Adipocyte (in vitro differentiated cells): ENCODE measurements at regions not wholly inside any gene's neighbourhood (a gene's known extent, or its start where the extent isn't known, plus 50 kb on each side); places are given as distances from the start of the nearest gene placed in this dataset.
A peak's percentile ranks its signal among the peaks of the same experiment; 100 is the strongest.

Experiments used
- DNase-seq: peaks from one replicate; pipeline ENCODE4 v3.0.0-alpha.2; 2015; ENCODE audit warnings: low read depth
- H3K27me3 ChIP-seq: replicated peaks from 2 replicates; pipeline ENCODE4 v1.7.0; 2013; ENCODE audit warnings: mild to moderate bottlenecking, low read length, moderate library complexity; ENCODE audit not compliant: control insufficient read depth, insufficient read depth
- H3K36me3 ChIP-seq: 2 replicates; pipeline ENCODE4 v1.7.0; 2013; ENCODE audit warnings: low read length, mild to moderate bottlenecking, moderate library complexity; ENCODE audit not compliant: control insufficient read depth, insufficient read depth, severe bottlenecking
- H3K4me1 ChIP-seq: 2 replicates; pipeline ENCODE4 v1.7.0; 2013; ENCODE audit warnings: mild to moderate bottlenecking, low read length, moderate library complexity; ENCODE audit not compliant: control insufficient read depth, insufficient read depth
- H3K4me3 ChIP-seq: 2 replicates; pipeline ENCODE4 v1.7.0; 2013; ENCODE audit warnings: mild to moderate bottlenecking, low read length, moderate library complexity
- H3K9ac ChIP-seq: 2 replicates; pipeline ENCODE4 v1.7.0; 2013; ENCODE audit warnings: mild to moderate bottlenecking, low read length, moderate library complexity
- H3K9me3 ChIP-seq: 2 replicates; pipeline ENCODE4 v1.7.0; 2013; ENCODE audit warnings: mild to moderate bottlenecking, low read length, moderate library complexity; ENCODE audit not compliant: control insufficient read depth

DNA sequence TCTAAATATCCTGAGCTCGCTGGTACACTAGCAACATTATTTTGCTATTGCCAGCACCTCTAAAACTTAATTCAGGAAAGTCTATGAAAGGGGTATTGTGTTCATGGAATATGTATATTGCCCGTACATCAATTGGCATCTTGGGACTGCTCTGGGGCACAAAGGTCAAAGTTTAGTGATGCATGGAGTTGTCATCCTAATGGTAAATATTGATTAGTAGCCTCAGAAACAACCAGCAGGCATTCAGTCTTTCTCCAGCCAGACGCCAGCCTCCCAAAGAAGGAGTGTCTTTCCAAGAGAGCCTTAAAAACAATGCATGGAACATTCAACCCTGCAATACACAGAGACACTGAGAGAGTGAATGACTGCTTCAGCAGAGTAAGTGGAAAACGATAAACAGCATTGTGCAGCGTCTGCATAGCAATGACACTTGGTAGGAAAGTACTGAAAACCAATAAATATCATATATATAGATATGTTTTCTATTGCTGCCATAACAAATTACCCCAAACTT lies 377.3 kb downstream of the SHQ1 start:
- H3K4me3 ChIP-seq, result no peak overlapping the region
- peaks cover 8% of the 10 kb centered on the region for H3K4me1 ChIP-seq
- peaks cover 2% of the 10 kb centered on the region for H3K9me3 ChIP-seq
- H3K36me3 ChIP-seq, result no peaks in the 10 kb centered on the region
- no peak for DNase-seq
- peaks cover 45% of the 10 kb centered on the region for H3K27me3 ChIP-seq
- no peak overlapping the region for H3K9ac ChIP-seq

GRCh38 chr3:72465853-72466252 lies 382.4 kb downstream of the SHQ1 start:
- H3K9ac ChIP-seq, result no peak overlapping the region
- peaks cover 69% of the 10 kb centered on the region for H3K27me3 ChIP-seq
- no peaks in the 10 kb centered on the region for H3K36me3 ChIP-seq
- H3K9me3 ChIP-seq, result no peaks in the 10 kb centered on the region
- peaks cover 3% of the 10 kb centered on the region for H3K4me1 ChIP-seq
- no peak overlapping the region for H3K4me3 ChIP-seq
- DNase-seq, result no peak

GRCh38 chr3:72463083-72463482 lies 385.2 kb downstream of the SHQ1 start:
- H3K4me1 ChIP-seq, result peaks cover 3% of the 10 kb centered on the region
- peaks cover 85% of the 10 kb centered on the region for H3K27me3 ChIP-seq
- no peak overlapping the region for H3K4me3 ChIP-seq

GRCh38 chr3:72462595-72463011 lies 385.6 kb downstream of the SHQ1 start:
- Histone ChIP-seq H3K4me1 (peaks cover 3% of the 10 kb centered on the region), H3K9me3 (no peaks in the 10 kb centered on the region), H3K27me3 (peaks cover 85% of the 10 kb centered on the region), H3K4me3 (no peak overlapping the region), H3K9ac (no peak overlapping the region), H3K36me3 (no peaks in the 10 kb centered on the region)
- no peak for DNase-seq

More at GRCh38 chr3:72463083-72463482, 385.2 kb downstream of the SHQ1 start:
- no peak overlapping the region for H3K9ac ChIP-seq
- DNase-seq, result no peak
- no peaks in the 10 kb centered on the region for H3K9me3 ChIP-seq
- no peaks in the 10 kb centered on the region for H3K36me3 ChIP-seq

DNA sequence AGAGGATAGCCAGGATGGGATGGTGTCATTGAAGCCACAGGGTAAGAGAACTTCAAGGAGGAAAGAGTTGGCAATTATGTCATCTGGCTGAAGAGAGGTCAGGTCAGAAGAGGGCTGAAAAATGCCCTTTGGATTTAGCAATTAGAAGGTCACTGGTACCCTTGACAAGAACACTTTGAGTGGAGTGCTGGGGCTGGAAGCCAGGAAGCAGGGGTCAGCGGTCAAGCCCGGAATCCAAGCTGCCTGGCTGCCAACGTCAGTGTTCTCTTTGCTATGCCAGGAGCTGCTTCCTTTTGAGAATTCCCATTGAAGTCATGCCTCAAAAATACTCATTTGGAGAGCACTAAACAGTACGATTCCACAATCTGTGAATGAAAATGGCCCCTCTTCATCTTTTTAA lies 386.5 kb downstream of the SHQ1 start:
- H3K36me3 ChIP-seq, result no peaks in the 10 kb centered on the region
- H3K4me1 ChIP-seq, result peaks cover 3% of the 10 kb centered on the region
- H3K9me3 ChIP-seq, result no peaks in the 10 kb centered on the region
- no peak for DNase-seq
- H3K4me3 ChIP-seq, result no peak overlapping the region
- H3K27me3 ChIP-seq, result peaks cover 82% of the 10 kb centered on the region
- H3K9ac ChIP-seq, result no peak overlapping the region

DNA sequence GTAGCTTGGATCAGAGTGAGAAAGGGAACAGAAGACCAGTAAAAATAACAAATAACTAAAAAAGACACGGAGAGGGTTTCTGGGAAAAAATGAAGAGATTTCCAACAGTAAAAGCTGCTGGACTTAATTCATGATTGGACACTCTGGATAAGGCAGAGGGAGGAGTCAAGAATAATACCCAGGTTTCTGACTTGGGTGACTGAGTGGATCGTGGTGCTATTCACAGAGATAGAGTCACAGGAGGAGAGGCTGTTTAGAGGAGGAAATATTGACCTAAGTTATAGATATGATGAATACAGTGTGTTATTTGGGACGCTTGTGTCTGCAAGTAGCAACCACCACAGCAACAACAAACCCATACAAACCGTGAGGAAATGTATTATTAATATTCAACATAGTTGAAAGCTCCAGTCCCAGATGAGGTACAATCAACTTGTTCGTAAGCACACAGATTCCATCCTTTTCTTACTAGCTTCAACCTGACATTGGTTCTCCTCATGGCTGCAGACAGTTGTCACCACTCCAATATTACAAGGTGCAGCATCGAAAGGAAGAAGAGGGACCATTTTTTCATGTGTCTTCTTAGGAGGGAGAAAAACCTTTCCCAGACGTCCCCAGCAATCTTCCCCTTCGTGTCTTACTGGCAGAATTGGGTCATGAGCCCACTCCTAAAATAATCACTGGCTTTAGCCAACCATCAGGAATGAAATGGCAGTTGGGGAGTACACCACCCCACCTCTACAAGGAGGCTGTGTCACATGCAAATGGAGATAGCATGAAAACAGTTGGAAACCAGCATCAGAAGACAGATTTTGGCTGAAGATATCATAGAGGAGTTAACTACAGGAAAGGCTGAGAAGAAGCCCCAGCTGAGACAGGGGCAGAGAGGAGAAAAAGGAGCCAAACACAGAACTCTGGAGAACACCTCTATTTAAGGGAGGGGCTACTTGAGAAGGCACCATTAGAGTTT lies 387.8 kb downstream of the SHQ1 start:
- no peak for DNase-seq
- Histone ChIP-seq H3K4me1 (peaks cover 3% of the 10 kb centered on the region), H3K4me3 (no peak overlapping the region)

DNA sequence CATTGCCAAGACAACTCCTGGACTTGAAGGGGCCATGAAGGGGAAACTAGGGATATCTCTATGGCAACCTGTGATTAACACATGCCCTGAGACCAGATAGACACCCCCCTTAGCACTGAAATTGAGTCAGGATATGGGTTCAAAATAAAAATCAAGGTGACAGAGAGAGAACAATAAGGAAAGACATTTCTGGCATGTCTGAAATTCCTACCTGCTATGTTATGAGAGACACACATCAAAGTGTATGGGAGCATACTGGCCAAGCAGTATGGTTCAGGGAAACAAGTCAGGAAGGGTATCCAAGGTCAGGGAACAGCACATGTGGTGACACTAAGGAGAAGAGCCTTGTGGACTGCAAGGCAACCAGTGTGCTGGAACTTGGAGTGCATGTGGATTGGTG lies 388.7 kb downstream of the SHQ1 start:
- no peak for DNase-seq
- peaks cover 3% of the 10 kb centered on the region for H3K4me1 ChIP-seq
- H3K36me3 ChIP-seq, result no peaks in the 10 kb centered on the region
- no peaks in the 10 kb centered on the region for H3K9me3 ChIP-seq
- H3K4me3 ChIP-seq, result no peak overlapping the region
- no peak overlapping the region for H3K9ac ChIP-seq
- peaks cover 73% of the 10 kb centered on the region for H3K27me3 ChIP-seq

More for the DNA sequence above, 387.8 kb downstream of the SHQ1 start:
- no peaks in the 10 kb centered on the region for H3K36me3 ChIP-seq
- H3K9me3 ChIP-seq, result no peaks in the 10 kb centered on the region
- H3K27me3 ChIP-seq, result peaks cover 74% of the 10 kb centered on the region
- no peak overlapping the region for H3K9ac ChIP-seq

- Histone ChIP-seq H3K36me3 (no peaks in the 10 kb centered on the region), H3K4me1 (peaks cover 3% of the 10 kb centered on the region), H3K9me3 (no peaks in the 10 kb centered on the region), H3K27me3 (peaks cover 65% of the 10 kb centered on the region), H3K9ac (no peak overlapping the region), H3K4me3 (no peak overlapping the region)
- DNase-seq, result no peak
These were observed 389.9 kb downstream of the SHQ1 start for GRCh38 chr3:72458375-72458774.

DNA sequence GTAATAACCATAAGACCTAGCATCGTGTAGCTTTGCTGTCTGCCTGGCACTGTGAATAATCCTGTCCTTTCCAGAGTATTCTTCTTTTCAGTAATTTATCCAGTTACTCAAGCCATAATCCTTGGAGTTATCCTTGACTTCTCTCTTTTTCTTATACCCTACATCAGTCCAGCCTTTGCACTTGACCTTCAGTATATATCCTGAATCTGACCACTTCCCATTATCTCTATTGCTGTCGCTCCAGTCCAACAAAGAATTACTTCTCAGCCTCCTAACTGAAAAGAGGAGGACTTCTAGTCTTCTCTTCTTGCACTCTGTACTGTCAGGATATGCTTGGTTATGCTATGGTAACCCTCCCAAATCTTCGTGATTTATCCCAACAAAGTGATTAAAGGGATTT lies 393.8 kb downstream of the SHQ1 start:
- Histone ChIP-seq H3K27me3 (peaks cover 53% of the 10 kb centered on the region), H3K9me3 (no peaks in the 10 kb centered on the region), H3K4me1 (no peaks in the 10 kb centered on the region), H3K9ac (no peak overlapping the region), H3K36me3 (no peaks in the 10 kb centered on the region), H3K4me3 (no peak overlapping the region)
- no peak for DNase-seq

- peak; percentile 36 for DNase-seq
- Histone ChIP-seq H3K4me3 (no peak overlapping the region), H3K4me1 (no peaks in the 10 kb centered on the region), H3K36me3 (no peaks in the 10 kb centered on the region), H3K9ac (no peak overlapping the region), H3K27me3 (peaks cover 46% of the 10 kb centered on the region), H3K9me3 (no peaks in the 10 kb centered on the region)
These were observed 394.5 kb downstream of the SHQ1 start for GRCh38 chr3:72453706-72454105.

DNA sequence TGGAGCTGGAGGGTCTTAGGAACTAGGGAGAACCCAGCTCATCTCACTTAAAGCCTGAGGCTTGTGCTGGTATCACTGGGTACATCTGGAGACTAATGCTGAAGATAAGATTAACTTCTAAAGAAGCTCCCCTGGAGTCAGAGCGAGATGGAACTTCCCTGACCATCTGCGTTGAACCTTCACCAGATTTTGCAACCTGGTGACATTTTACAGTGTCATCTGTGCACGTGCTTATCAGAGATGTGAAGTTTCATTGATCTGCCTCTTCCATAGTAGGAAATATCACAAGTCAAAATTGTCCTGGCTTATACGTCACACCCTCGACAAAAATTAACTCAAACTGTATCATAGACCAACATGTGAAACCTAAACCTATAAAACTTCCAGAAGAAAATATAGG lies 395.5 kb downstream of the SHQ1 start:
- Histone ChIP-seq H3K4me1 (no peaks in the 10 kb centered on the region), H3K9me3 (no peaks in the 10 kb centered on the region), H3K27me3 (peaks cover 36% of the 10 kb centered on the region), H3K36me3 (no peaks in the 10 kb centered on the region), H3K9ac (no peak overlapping the region), H3K4me3 (no peak overlapping the region)
- no peak for DNase-seq
